K562 (cell line): ENCODE measurements at regions not wholly inside any gene's neighbourhood (a gene's known extent, or its start where the extent isn't known, plus 50 kb on each side); places are given as distances from the start of the nearest gene placed in this dataset.

ENCODE experiments used
- ATAC-seq: fragments of 200-7000 bp; cut with Tn5 transposase; 3 replicates; pipeline ENCODE4 v1.9.1; 2020; ENCODE audit warnings: moderate library complexity
- BruUV-seq: library from RNA; stranded (reverse); fragments of 400-500 nt; replicated peaks from 2 replicates; lab custom pipeline; 2021; lab: Mats Ljungman, UMichigan
- CTCF ChIA-PET: fragments of 300-600 bp; formaldehyde crosslinking; extraction: SDS; loops from one replicate; lab custom pipeline; 2021; ENCODE audit warnings: low intra/inter-chr PET ratio; lab: Yijun Ruan, JAX
- POLR2A ChIA-PET: fragments of 300-600, 350-650 bp; sonication (Branson Sonifier 250); formaldehyde crosslinking; extraction: SDS; loops from one replicate; lab custom pipeline; 2021; ENCODE audit warnings: antibody characterized with exemption, inconsistent platforms; lab: Yijun Ruan, JAX
- DNase-seq, 4 experiments: peaks; one replicate each; pipeline versions ENCODE4 v3.0.0 to v3.0.0-alpha.2; 2011 to 2018; ENCODE audit warnings: low spot score in 3 of 4, mixed read lengths in 3 of 4; ENCODE audit errors: extremely low read depth in 1 of 4
- FAIRE-seq: peaks from 2 replicates; lab custom pipeline; 2011; peaks lifted over from hg19 to GRCh38; lab: Jason Lieb, UNC
- H2AFZ ChIP-seq: 2 replicates; pipeline ENCODE4 v1.6.0; 2011; ENCODE audit warnings: low read depth, low read length, control low read depth, inconsistent platforms
- H3K27ac ChIP-seq: fragments of 200-600 bp; 3 replicates; pipeline ENCODE4 v1.8.0; 2011; ENCODE audit warnings: low read depth, mild to moderate bottlenecking, control low read depth, inconsistent platforms, low read length, moderate library complexity, mixed read lengths; ENCODE audit errors: extremely low read depth
- H3K27me3 ChIP-seq, 2 experiments: fragments of 300-600 bp in 1 of 2; 2 replicates in 1 of 2; 3 replicates in 1 of 2; pipeline versions ENCODE4 v1.6.0 to v1.8.0; 2011; ENCODE audit warnings: inconsistent platforms in 2 of 2, low read length in 2 of 2, mild to moderate bottlenecking in 1 of 2, mixed read lengths in 1 of 2, moderate library complexity in 1 of 2; ENCODE audit not compliant: control insufficient read depth in 2 of 2, insufficient read depth in 2 of 2
- H3K36me3 ChIP-seq: fragments of 300-600 bp; 3 replicates; pipeline ENCODE4 v1.8.0; 2011; ENCODE audit warnings: mild to moderate bottlenecking, low read length, inconsistent platforms; ENCODE audit not compliant: control insufficient read depth, insufficient read depth
- H3K4me1 ChIP-seq, 2 experiments: fragments of 200-600 bp in 1 of 2; replicated peaks in 1 of 2; 2 replicates in 1 of 2; 3 replicates in 1 of 2; pipeline versions ENCODE4 v1.5.1 to v1.8.0; 2011; ENCODE audit warnings: inconsistent platforms in 2 of 2, low read length in 2 of 2, mild to moderate bottlenecking in 1 of 2, mixed read lengths in 1 of 2, moderate library complexity in 1 of 2; ENCODE audit not compliant: control insufficient read depth in 2 of 2, insufficient read depth in 2 of 2
- H3K4me2 ChIP-seq: 2 replicates; pipeline ENCODE4 v1.6.1; 2011; ENCODE audit warnings: low read length, control low read depth, inconsistent platforms, mixed read lengths; ENCODE audit not compliant: insufficient read depth
- H3K4me3 ChIP-seq: fragments of 200-600 bp; sonication (generic), shearing (Covaris generic); 2 replicates; pipeline ENCODE4 v1.5.1; 2016; ENCODE audit warnings: control low read depth, inconsistent platforms
- H3K79me2 ChIP-seq: fragments of 200-600 bp; 3 replicates; pipeline ENCODE4 v1.8.0; 2011; ENCODE audit warnings: low read length, inconsistent platforms; ENCODE audit not compliant: control insufficient read depth, insufficient read depth
- H3K9ac ChIP-seq, 2 experiments: 2 replicates each; pipeline versions ENCODE4 v1.6.0 to v1.6.1; 2011; ENCODE audit warnings: low read depth in 2 of 2, low read length in 2 of 2, control low read depth in 1 of 2, inconsistent platforms in 1 of 2, mild to moderate bottlenecking in 1 of 2, mixed read lengths in 1 of 2; ENCODE audit not compliant: insufficient read depth in 1 of 2
- H3K9me1 ChIP-seq: one replicate; pipeline ENCODE4 v1.6.0; 2011; ENCODE audit warnings: inconsistent platforms, mild to moderate bottlenecking, low read length, moderate library complexity; ENCODE audit not compliant: control insufficient read depth, insufficient read depth
- H3K9me3 ChIP-seq: replicated peaks from 2 replicates; pipeline ENCODE4 v1.5.1; 2011; ENCODE audit warnings: low read depth, low read length, inconsistent platforms; ENCODE audit not compliant: control insufficient read depth, insufficient read depth
- H4K20me1 ChIP-seq: replicated peaks from 2 replicates; pipeline ENCODE4 v1.6.1; 2011; ENCODE audit warnings: low read length, inconsistent platforms, mixed read lengths; ENCODE audit not compliant: control insufficient read depth, insufficient read depth
- ETV5 ChIP-seq: sonication (generic); formaldehyde crosslinking; IDR thresholded peaks from 2 replicates; pipeline ENCODE4 v1.4.0; 2020; ENCODE audit warnings: low read depth, mild to moderate bottlenecking, missing genetic modification reagents
- GMEB1 ChIP-seq: fragments of 250-450 bp; sonication (Bioruptor Pico); IDR thresholded peaks from 2 replicates; pipeline ENCODE4 v1.4.0; 2020; ENCODE audit warnings: mild to moderate bottlenecking
- GTF3C2 ChIP-seq: IDR thresholded peaks from 3 replicates; pipeline ENCODE4 v1.6.1; 2011; ENCODE audit warnings: borderline replicate concordance, mild to moderate bottlenecking, moderate library complexity; ENCODE audit not compliant: insufficient read length; ENCODE audit errors: extremely low read depth
- HDAC8 ChIP-seq: fragments of 450-650 bp; IDR thresholded peaks from 2 replicates; pipeline ENCODE4 v1.6.1; 2016; ENCODE audit warnings: mild to moderate bottlenecking, missing genetic modification characterization, moderate library complexity, missing compliant biosample characterization
- HMBOX1 ChIP-seq: sonication (generic); IDR thresholded peaks from 2 replicates; pipeline ENCODE4 v1.6.1; 2016
- IRF1 ChIP-seq: sonication (generic); formaldehyde crosslinking; IDR thresholded peaks from 2 replicates; pipeline ENCODE4 v1.8.0; 2022; ENCODE audit warnings: missing genetic modification reagents, mild to moderate bottlenecking, borderline replicate concordance
- KDM5B ChIP-seq: fragments of 200-600 bp; sonication (generic); IDR thresholded peaks from 2 replicates; pipeline ENCODE4 v1.6.1; 2012; ENCODE audit warnings: low read depth, mild to moderate bottlenecking, moderate library complexity, low read length, control low read depth, inconsistent platforms; ENCODE audit not compliant: insufficient replicate concordance
- KHSRP ChIP-seq: fragments of 450-650 bp; IDR thresholded peaks from 2 replicates; pipeline ENCODE4 v1.6.1; 2017
- MYNN ChIP-seq, 2 experiments: sonication (generic); formaldehyde crosslinking in 1 of 2; IDR thresholded peaks; 2 replicates each; pipeline versions ENCODE4 v1.5.0 to v1.6.1; 2016 to 2020; ENCODE audit warnings: antibody characterized with exemption in 1 of 2, missing genetic modification reagents in 1 of 2
- NR4A1 ChIP-seq, 2 experiments: fragments of 250-450 bp in 1 of 2; fragments of 450-650 bp in 1 of 2; sonication (Bioruptor Pico) in 1 of 2; IDR thresholded peaks; 2 replicates each; pipeline versions ENCODE4 v1.4.0 to v1.6.1; 2016 to 2020; ENCODE audit warnings: mild to moderate bottlenecking in 2 of 2, missing compliant biosample characterization in 1 of 2, missing genetic modification characterization in 1 of 2, moderate library complexity in 1 of 2
- PHTF2 ChIP-seq: fragments of 250-450 bp; sonication (Bioruptor Pico); IDR thresholded peaks from 2 replicates; pipeline ENCODE4 v1.5.0; 2021; ENCODE audit warnings: mild to moderate bottlenecking
- ZFX ChIP-seq: sonication (generic); formaldehyde crosslinking; IDR thresholded peaks from 2 replicates; pipeline ENCODE4 v1.8.0; 2022; ENCODE audit warnings: mild to moderate bottlenecking, missing genetic modification reagents, moderate library complexity
- ZNF639 ChIP-seq, 2 experiments: fragments of 200-800 bp in 1 of 2; sonication (Bioruptor generic) in 1 of 2; sonication (generic) in 1 of 2; formaldehyde crosslinking in 1 of 2; IDR thresholded peaks in 1 of 2; conservative IDR thresholded peaks in 1 of 2; 2 replicates each; pipeline versions ENCODE4 v1.5.0 to v1.6.1; 2016 to 2020; ENCODE audit warnings: missing compliant biosample characterization in 1 of 2, missing genetic modification characterization in 1 of 2, missing genetic modification reagents in 1 of 2
- ZNF668 ChIP-seq: fragments of 250-450 bp; sonication (Bioruptor Pico); IDR thresholded peaks from 2 replicates; pipeline ENCODE4 v1.8.0; 2022; ENCODE audit warnings: mild to moderate bottlenecking, inconsistent platforms
- WGBS: fragments of 100-300 bp; shearing (Covaris generic); methylation state at CpG from one replicate; pipeline ENCODE4 v1.1.6; 2016; ENCODE audit warnings: low coverage, mixed read lengths; ENCODE audit not compliant: insufficient coverage; ENCODE audit errors: missing lambda C conversion rate; 5-methylcytosine and 5-hydroxymethylcytosine counted together
- in situ Hi-C: fragments of 300-500 bp; cut with MboI; formaldehyde crosslinking; loops from 4 replicates; pipeline ENCODE4 v1.15.0; 2018; ENCODE audit warnings: inconsistent platforms, mixed read lengths
- intact Hi-C: fragments of 100-400 bp; cut with micrococcal nuclease; formaldehyde crosslinking; loops from 2 replicates; pipeline ENCODE4 v1.14.2; 2022

GRCh38 chr4:62170235-62170634 lies 970.1 kb downstream of the ADGRL3 start:
- Histone ChIP-seq H3K4me3 (no peak overlapping the region), H3K27me3 (no peaks in the 10 kb centered on the region), H3K9me3 (no peaks in the 10 kb centered on the region), H3K9ac (no peak overlapping the region), H3K36me3 (no peaks in the 10 kb centered on the region), H3K79me2 (no peaks in the 10 kb centered on the region), H4K20me1 (no peaks in the 10 kb centered on the region), H3K4me1 (no peaks in the 10 kb centered on the region), H3K4me2 (no peak overlapping the region), H2AFZ (no peak overlapping the region), H3K9me1 (no peaks in the 10 kb centered on the region), H3K27ac (no peak overlapping the region)
- DNase-seq (no peak), ATAC-seq (no peak), FAIRE-seq (no peak)
- in situ Hi-C loops: no loop called here
- intact Hi-C loops: no loop called here
- 0% methylated on average over 1 of the region's 1 CpG for WGBS
- ChIA-PET POLR2A (no interaction called here), CTCF (no interaction called here)
- no TSS peak for BruUV-seq
- TF ChIP-seq PHTF2 (CRISPR knock-in tag) (no peak), KHSRP (no peak), IRF1 (no peak), ZNF668 (no peak), MYNN (IDR thresholded peaks at IDR 0.05) (no peak), MYNN (CRISPR knock-in tag; IDR thresholded peaks at IDR 0.05) (no peak), GTF3C2 (no peak), ZFX (CRISPR knock-in tag) (no peak), NR4A1 (CRISPR knock-in tag; IDR thresholded peaks at IDR 0.05) (no peak), NR4A1 (tag; IDR thresholded peaks at IDR 0.05) (no peak), HMBOX1 (no peak), ETV5 (no peak), HDAC8 (no peak), KDM5B (no peak), ZNF639 (CRISPR knock-in tag; conservative IDR thresholded peaks at IDR 0.05 in 1 of 2, IDR thresholded peaks at IDR 0.05 in 1 of 2) (no peak), GMEB1 (no peak)
